K562 (cell line): ENCODE measurements at regions not wholly inside any gene's neighbourhood (a gene's known extent, or its start where the extent isn't known, plus 50 kb on each side); places are given as distances from the start of the nearest gene placed in this dataset.

Experiments used
- ATAC-seq: fragments of 200-7000 bp; cut with Tn5 transposase; 3 replicates; pipeline ENCODE4 v1.9.1; 2020; ENCODE audit warnings: moderate library complexity
- BruUV-seq: library from RNA; stranded (reverse); fragments of 400-500 nt; replicated peaks from 2 replicates; lab custom pipeline; 2021; lab: Mats Ljungman, UMichigan
- CTCF ChIA-PET: fragments of 300-600 bp; formaldehyde crosslinking; extraction: SDS; loops from one replicate; lab custom pipeline; 2021; ENCODE audit warnings: low intra/inter-chr PET ratio; lab: Yijun Ruan, JAX
- POLR2A ChIA-PET: fragments of 300-600, 350-650 bp; sonication (Branson Sonifier 250); formaldehyde crosslinking; extraction: SDS; loops from one replicate; lab custom pipeline; 2021; ENCODE audit warnings: antibody characterized with exemption, inconsistent platforms; lab: Yijun Ruan, JAX
- DNase-seq, 4 experiments: peaks; one replicate each; pipeline versions ENCODE4 v3.0.0 to v3.0.0-alpha.2; 2011 to 2018; ENCODE audit warnings: low spot score in 3 of 4, mixed read lengths in 3 of 4; ENCODE audit errors: extremely low read depth in 1 of 4
- FAIRE-seq: peaks from 2 replicates; lab custom pipeline; 2011; peaks lifted over from hg19 to GRCh38; lab: Jason Lieb, UNC
- H2AFZ ChIP-seq: 2 replicates; pipeline ENCODE4 v1.6.0; 2011; ENCODE audit warnings: low read depth, low read length, control low read depth, inconsistent platforms
- H3K27ac ChIP-seq: fragments of 200-600 bp; 3 replicates; pipeline ENCODE4 v1.8.0; 2011; ENCODE audit warnings: low read depth, mild to moderate bottlenecking, control low read depth, inconsistent platforms, low read length, moderate library complexity, mixed read lengths; ENCODE audit errors: extremely low read depth
- H3K27me3 ChIP-seq, 2 experiments: fragments of 300-600 bp in 1 of 2; 2 replicates in 1 of 2; 3 replicates in 1 of 2; pipeline versions ENCODE4 v1.6.0 to v1.8.0; 2011; ENCODE audit warnings: inconsistent platforms in 2 of 2, low read length in 2 of 2, mild to moderate bottlenecking in 1 of 2, mixed read lengths in 1 of 2, moderate library complexity in 1 of 2; ENCODE audit not compliant: control insufficient read depth in 2 of 2, insufficient read depth in 2 of 2
- H3K36me3 ChIP-seq: fragments of 300-600 bp; 3 replicates; pipeline ENCODE4 v1.8.0; 2011; ENCODE audit warnings: mild to moderate bottlenecking, low read length, inconsistent platforms; ENCODE audit not compliant: control insufficient read depth, insufficient read depth
- H3K4me1 ChIP-seq, 2 experiments: fragments of 200-600 bp in 1 of 2; replicated peaks in 1 of 2; 2 replicates in 1 of 2; 3 replicates in 1 of 2; pipeline versions ENCODE4 v1.5.1 to v1.8.0; 2011; ENCODE audit warnings: inconsistent platforms in 2 of 2, low read length in 2 of 2, mild to moderate bottlenecking in 1 of 2, mixed read lengths in 1 of 2, moderate library complexity in 1 of 2; ENCODE audit not compliant: control insufficient read depth in 2 of 2, insufficient read depth in 2 of 2
- H3K4me2 ChIP-seq: 2 replicates; pipeline ENCODE4 v1.6.1; 2011; ENCODE audit warnings: low read length, control low read depth, inconsistent platforms, mixed read lengths; ENCODE audit not compliant: insufficient read depth
- H3K4me3 ChIP-seq: fragments of 200-600 bp; sonication (generic), shearing (Covaris generic); 2 replicates; pipeline ENCODE4 v1.5.1; 2016; ENCODE audit warnings: control low read depth, inconsistent platforms
- H3K79me2 ChIP-seq: fragments of 200-600 bp; 3 replicates; pipeline ENCODE4 v1.8.0; 2011; ENCODE audit warnings: low read length, inconsistent platforms; ENCODE audit not compliant: control insufficient read depth, insufficient read depth
- H3K9ac ChIP-seq, 2 experiments: 2 replicates each; pipeline versions ENCODE4 v1.6.0 to v1.6.1; 2011; ENCODE audit warnings: low read depth in 2 of 2, low read length in 2 of 2, control low read depth in 1 of 2, inconsistent platforms in 1 of 2, mild to moderate bottlenecking in 1 of 2, mixed read lengths in 1 of 2; ENCODE audit not compliant: insufficient read depth in 1 of 2
- H3K9me1 ChIP-seq: one replicate; pipeline ENCODE4 v1.6.0; 2011; ENCODE audit warnings: inconsistent platforms, mild to moderate bottlenecking, low read length, moderate library complexity; ENCODE audit not compliant: control insufficient read depth, insufficient read depth
- H3K9me3 ChIP-seq: replicated peaks from 2 replicates; pipeline ENCODE4 v1.5.1; 2011; ENCODE audit warnings: low read depth, low read length, inconsistent platforms; ENCODE audit not compliant: control insufficient read depth, insufficient read depth
- H4K20me1 ChIP-seq: replicated peaks from 2 replicates; pipeline ENCODE4 v1.6.1; 2011; ENCODE audit warnings: low read length, inconsistent platforms, mixed read lengths; ENCODE audit not compliant: control insufficient read depth, insufficient read depth
- NFATC3 ChIP-seq: fragments of 450-650 bp; IDR thresholded peaks from 2 replicates; pipeline ENCODE4 v1.6.1; 2017; ENCODE audit warnings: mild to moderate bottlenecking
- SMAD1 ChIP-seq: fragments of 150-350 bp; IDR thresholded peaks from 2 replicates; pipeline ENCODE4 v1.6.1; 2014; ENCODE audit warnings: low read length, low read depth; ENCODE audit not compliant: partially characterized antibody
- TBP ChIP-seq: optimal IDR thresholded peaks from 2 replicates; pipeline ENCODE3; 2011; ENCODE audit warnings: low read depth, low read length, improper control_type of control experiment
- U2AF1 ChIP-seq: fragments of 200-400 bp; formaldehyde crosslinking; optimal IDR thresholded peaks from 2 replicates; pipeline ENCODE3; 2017; ENCODE audit warnings: mild to moderate bottlenecking, low read depth, low read length, moderate library complexity
- WGBS: fragments of 100-300 bp; shearing (Covaris generic); methylation state at CpG from one replicate; pipeline ENCODE4 v1.1.6; 2016; ENCODE audit warnings: low coverage, mixed read lengths; ENCODE audit not compliant: insufficient coverage; ENCODE audit errors: missing lambda C conversion rate; 5-methylcytosine and 5-hydroxymethylcytosine counted together
- in situ Hi-C: fragments of 300-500 bp; cut with MboI; formaldehyde crosslinking; loops from 4 replicates; pipeline ENCODE4 v1.15.0; 2018; ENCODE audit warnings: inconsistent platforms, mixed read lengths
- intact Hi-C: fragments of 100-400 bp; cut with micrococcal nuclease; formaldehyde crosslinking; loops from 2 replicates; pipeline ENCODE4 v1.14.2; 2022
- TF ChIP-seq, protein P1 (sequence below): sonication (generic); formaldehyde crosslinking; IDR thresholded peaks from 2 replicates; pipeline ENCODE4 v1.8.0; 2022; ENCODE audit warnings: mild to moderate bottlenecking, missing genetic modification reagents
- TF ChIP-seq, protein P2 (sequence below): fragments of 250-450 bp; sonication (Bioruptor Pico); IDR thresholded peaks from 2 replicates; pipeline ENCODE4 v1.5.1; 2021; ENCODE audit warnings: mild to moderate bottlenecking
- TF ChIP-seq, protein P3 (sequence below): fragments of 450-650 bp; IDR thresholded peaks from 2 replicates; pipeline ENCODE4 v1.6.1; 2017; ENCODE audit warnings: antibody characterized with exemption, mild to moderate bottlenecking
- TF ChIP-seq, protein P4 (sequence below), 3 experiments: fragments of 200-800 bp in 1 of 3; fragments of 250-450 bp in 1 of 3; fragments of 450-650 bp in 1 of 3; sonication (Bioruptor Pico) in 1 of 3; sonication (Bioruptor generic) in 1 of 3; formaldehyde crosslinking in 1 of 3; IDR thresholded peaks; 2 replicates each; pipeline versions ENCODE4 v1.6.1 to v1.8.0; 2016 to 2022; ENCODE audit warnings: mild to moderate bottlenecking in 2 of 3, missing genetic modification characterization in 2 of 3, missing compliant biosample characterization in 1 of 3, moderate library complexity in 1 of 3

DNA sequence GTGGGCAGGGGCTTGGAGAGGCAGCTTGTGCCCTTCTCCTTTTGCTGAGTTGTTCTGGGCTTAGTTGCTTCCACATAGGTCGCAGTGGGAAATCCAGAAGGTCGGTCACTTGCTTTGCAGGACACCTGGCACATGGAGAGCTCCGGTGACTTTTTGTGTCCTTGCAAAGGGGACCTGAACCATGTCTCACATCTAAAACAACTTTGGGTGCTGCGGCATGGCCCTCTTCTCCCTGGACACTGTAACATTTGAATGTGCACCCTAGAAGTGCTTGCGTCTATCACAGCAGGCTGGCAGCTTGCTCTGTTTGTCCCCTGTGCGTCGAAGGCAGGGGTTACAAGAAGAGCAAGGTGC lies 189.9 kb upstream of the TWIST2 start (continued):
- TF ChIP-seq, protein P1, sequence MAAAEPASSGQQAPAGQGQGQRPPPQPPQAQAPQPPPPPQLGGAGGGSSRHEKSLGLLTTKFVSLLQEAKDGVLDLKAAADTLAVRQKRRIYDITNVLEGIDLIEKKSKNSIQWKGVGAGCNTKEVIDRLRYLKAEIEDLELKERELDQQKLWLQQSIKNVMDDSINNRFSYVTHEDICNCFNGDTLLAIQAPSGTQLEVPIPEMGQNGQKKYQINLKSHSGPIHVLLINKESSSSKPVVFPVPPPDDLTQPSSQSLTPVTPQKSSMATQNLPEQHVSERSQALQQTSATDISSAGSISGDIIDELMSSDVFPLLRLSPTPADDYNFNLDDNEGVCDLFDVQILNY (CRISPR knock-in tag), result no peak

DNA sequence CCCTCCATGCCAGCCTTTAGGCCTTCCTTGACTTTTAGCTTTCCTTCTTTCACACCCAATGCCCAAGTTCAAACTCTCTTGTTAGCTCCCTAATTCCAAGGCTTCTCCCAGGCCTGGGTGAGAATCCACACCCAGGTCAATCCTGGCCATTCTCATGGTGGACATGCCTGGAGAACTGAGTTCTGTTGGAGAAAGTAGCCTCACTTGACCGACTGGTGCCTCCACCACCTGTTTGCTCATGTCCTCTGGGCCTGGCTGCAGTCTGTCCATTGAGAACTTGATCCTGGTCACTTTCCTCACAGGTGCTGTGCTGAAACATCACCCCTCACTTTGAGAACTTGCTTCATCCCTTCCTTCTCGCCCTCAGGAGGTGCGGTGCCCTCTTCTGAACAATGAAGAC lies 189.1 kb upstream of the TWIST2 start:
- Histone ChIP-seq H3K4me2 (no peak overlapping the region), H3K79me2 (no peaks in the 10 kb centered on the region), H3K9ac (no peak overlapping the region), H3K9me1 (no peaks in the 10 kb centered on the region), H3K4me1 (no peaks in the 10 kb centered on the region), H4K20me1 (no peaks in the 10 kb centered on the region), H3K27ac (no peak overlapping the region), H3K9me3 (no peaks in the 10 kb centered on the region), H2AFZ (no peak overlapping the region), H3K4me3 (no peak overlapping the region), H3K36me3 (no peaks in the 10 kb centered on the region), H3K27me3 (no peaks in the 10 kb centered on the region)
- ChIA-PET CTCF (no interaction called here), POLR2A (interaction anchor here (0.7 kb wide), 1 partner anchor 92 kb away, joined by 3 read pairs; no protein-coding TSS in a partner anchor)
- DNase-seq (no peak), ATAC-seq (no peak), FAIRE-seq (no peak)
- in situ Hi-C loops (no loop called here), intact Hi-C loops (no loop called here)
- BruUV-seq, result no TSS peak
- 0% methylated on average over 3 of the region's 3 CpGs for WGBS
- TF ChIP-seq NFATC3 (no peak), U2AF1 (no peak), SMAD1 (no peak), TBP (no peak)
- TF ChIP-seq, protein P2, sequence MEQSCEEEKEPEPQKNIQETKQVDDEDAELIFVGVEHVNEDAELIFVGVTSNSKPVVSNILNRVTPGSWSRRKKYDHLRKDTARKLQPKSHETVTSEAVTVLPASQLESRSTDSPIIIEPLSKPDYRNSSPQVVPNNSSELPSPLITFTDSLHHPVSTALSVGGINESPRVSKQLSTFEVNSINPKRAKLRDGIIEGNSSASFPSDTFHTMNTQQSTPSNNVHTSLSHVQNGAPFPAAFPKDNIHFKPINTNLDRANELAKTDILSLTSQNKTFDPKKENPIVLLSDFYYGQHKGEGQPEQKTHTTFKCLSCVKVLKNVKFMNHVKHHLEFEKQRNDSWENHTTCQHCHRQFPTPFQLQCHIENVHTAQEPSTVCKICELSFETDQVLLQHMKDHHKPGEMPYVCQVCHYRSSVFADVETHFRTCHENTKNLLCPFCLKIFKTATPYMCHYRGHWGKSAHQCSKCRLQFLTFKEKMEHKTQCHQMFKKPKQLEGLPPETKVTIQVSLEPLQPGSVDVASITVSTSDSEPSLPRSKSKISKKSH (CRISPR knock-in tag), result no peak
- TF ChIP-seq, protein P3, sequence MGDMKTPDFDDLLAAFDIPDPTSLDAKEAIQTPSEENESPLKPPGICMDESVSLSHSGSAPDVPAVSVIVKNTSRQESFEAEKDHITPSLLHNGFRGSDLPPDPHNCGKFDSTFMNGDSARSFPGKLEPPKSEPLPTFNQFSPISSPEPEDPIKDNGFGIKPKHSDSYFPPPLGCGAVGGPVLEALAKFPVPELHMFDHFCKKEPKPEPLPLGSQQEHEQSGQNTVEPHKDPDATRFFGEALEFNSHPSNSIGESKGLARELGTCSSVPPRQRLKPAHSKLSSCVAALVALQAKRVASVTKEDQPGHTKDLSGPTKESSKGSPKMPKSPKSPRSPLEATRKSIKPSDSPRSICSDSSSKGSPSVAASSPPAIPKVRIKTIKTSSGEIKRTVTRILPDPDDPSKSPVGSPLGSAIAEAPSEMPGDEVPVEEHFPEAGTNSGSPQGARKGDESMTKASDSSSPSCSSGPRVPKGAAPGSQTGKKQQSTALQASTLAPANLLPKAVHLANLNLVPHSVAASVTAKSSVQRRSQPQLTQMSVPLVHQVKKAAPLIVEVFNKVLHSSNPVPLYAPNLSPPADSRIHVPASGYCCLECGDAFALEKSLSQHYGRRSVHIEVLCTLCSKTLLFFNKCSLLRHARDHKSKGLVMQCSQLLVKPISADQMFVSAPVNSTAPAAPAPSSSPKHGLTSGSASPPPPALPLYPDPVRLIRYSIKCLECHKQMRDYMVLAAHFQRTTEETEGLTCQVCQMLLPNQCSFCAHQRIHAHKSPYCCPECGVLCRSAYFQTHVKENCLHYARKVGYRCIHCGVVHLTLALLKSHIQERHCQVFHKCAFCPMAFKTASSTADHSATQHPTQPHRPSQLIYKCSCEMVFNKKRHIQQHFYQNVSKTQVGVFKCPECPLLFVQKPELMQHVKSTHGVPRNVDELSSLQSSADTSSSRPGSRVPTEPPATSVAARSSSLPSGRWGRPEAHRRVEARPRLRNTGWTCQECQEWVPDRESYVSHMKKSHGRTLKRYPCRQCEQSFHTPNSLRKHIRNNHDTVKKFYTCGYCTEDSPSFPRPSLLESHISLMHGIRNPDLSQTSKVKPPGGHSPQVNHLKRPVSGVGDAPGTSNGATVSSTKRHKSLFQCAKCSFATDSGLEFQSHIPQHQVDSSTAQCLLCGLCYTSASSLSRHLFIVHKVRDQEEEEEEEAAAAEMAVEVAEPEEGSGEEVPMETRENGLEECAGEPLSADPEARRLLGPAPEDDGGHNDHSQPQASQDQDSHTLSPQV, result no peak
- TF ChIP-seq, protein P4, sequence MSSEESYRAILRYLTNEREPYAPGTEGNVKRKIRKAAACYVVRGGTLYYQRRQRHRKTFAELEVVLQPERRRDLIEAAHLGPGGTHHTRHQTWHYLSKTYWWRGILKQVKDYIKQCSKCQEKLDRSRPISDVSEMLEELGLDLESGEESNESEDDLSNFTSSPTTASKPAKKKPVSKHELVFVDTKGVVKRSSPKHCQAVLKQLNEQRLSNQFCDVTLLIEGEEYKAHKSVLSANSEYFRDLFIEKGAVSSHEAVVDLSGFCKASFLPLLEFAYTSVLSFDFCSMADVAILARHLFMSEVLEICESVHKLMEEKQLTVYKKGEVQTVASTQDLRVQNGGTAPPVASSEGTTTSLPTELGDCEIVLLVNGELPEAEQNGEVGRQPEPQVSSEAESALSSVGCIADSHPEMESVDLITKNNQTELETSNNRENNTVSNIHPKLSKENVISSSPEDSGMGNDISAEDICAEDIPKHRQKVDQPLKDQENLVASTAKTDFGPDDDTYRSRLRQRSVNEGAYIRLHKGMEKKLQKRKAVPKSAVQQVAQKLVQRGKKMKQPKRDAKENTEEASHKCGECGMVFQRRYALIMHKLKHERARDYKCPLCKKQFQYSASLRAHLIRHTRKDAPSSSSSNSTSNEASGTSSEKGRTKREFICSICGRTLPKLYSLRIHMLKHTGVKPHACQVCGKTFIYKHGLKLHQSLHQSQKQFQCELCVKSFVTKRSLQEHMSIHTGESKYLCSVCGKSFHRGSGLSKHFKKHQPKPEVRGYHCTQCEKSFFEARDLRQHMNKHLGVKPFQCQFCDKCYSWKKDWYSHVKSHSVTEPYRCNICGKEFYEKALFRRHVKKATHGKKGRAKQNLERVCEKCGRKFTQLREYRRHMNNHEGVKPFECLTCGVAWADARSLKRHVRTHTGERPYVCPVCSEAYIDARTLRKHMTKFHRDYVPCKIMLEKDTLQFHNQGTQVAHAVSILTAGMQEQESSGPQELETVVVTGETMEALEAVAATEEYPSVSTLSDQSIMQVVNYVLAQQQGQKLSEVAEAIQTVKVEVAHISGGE (CRISPR knock-in tag; IDR thresholded peaks at IDR 0.05), result no peak
